GM12864 (cell line): ENCODE measurements at regions not wholly inside any gene's neighbourhood (a gene's known extent, or its start where the extent isn't known, plus 50 kb on each side); places are given as distances from the start of the nearest gene placed in this dataset.

Experiments used
- DNase-seq: peaks from one replicate; pipeline ENCODE4 v3.0.0-alpha.2; 2011; ENCODE audit warnings: low read depth
- H3K4me3 ChIP-seq: 2 replicates; pipeline ENCODE4 v1.5.1; 2011; ENCODE audit warnings: mild to moderate bottlenecking, low read depth, low read length, control low read depth
- TF ChIP-seq, protein P1 (sequence below): IDR thresholded peaks from 2 replicates; pipeline ENCODE4 v1.5.1; 2011; ENCODE audit warnings: low read depth, mild to moderate bottlenecking, moderate library complexity, low read length, control low read depth, inconsistent platforms; ENCODE audit errors: missing control alignments

DNA sequence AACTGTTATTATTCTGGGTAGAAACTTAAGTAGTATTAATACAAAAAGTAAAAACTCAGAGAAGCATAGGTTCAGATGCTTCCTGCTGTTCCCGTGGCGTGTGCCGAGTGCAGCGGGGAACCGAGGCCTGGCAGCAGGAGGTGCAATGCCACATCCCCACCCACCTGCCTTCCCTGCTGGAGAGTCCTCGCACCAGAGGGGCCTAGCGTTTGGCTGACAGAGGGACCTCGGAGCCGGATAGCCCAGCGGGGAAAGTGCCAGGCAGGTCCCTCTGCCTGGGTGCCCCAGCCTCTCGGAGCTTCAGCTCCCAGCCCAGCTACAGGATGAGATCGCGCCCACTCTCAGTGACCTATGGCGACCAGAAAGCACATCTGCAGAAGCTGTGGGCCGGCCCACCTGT, 169.6 kb upstream of the GSE1 start:
- DNase-seq = no peak
- TF ChIP-seq, protein P1, sequence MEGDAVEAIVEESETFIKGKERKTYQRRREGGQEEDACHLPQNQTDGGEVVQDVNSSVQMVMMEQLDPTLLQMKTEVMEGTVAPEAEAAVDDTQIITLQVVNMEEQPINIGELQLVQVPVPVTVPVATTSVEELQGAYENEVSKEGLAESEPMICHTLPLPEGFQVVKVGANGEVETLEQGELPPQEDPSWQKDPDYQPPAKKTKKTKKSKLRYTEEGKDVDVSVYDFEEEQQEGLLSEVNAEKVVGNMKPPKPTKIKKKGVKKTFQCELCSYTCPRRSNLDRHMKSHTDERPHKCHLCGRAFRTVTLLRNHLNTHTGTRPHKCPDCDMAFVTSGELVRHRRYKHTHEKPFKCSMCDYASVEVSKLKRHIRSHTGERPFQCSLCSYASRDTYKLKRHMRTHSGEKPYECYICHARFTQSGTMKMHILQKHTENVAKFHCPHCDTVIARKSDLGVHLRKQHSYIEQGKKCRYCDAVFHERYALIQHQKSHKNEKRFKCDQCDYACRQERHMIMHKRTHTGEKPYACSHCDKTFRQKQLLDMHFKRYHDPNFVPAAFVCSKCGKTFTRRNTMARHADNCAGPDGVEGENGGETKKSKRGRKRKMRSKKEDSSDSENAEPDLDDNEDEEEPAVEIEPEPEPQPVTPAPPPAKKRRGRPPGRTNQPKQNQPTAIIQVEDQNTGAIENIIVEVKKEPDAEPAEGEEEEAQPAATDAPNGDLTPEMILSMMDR = no peak
- H3K4me3 ChIP-seq = no peak overlapping the region

DNA sequence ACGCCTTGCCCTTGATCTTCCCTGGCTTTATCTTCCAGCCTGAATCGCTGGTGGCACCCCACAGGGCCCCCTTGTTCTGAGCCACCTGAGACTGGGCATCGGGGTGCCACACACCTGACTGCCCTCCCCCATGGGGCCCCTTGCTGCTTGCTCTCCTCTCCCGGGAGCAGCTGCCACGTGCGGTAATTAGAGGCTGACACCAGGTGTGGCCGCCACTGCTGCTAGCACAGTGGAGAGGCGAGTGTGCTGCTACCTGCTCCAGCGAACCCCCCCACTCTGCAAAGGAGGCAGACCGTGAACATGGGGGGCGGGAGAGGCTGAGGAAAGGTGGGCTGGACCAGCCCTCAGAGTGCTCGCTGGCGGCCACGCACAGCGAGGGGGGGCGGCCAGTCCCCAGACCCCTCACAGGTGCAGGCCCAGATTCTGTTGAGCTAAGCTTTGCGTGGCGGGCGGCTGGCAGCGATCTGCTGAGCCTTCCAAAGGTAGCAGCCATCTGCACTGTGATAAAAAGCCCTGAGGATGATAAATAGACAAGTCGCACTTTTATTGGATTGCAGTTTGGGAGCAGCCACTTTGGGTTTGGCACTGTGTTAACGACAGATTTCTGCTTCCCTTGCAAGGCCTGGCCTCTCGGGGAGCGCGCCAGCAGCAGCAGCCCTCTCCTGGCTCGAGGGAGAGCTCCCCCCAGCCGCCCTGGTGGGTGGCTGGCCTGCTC, 167.9 kb upstream of the GSE1 start:
- TF ChIP-seq, protein P1 = no peak
- no peak for DNase-seq
- H3K4me3 ChIP-seq = no peak overlapping the region

DNA sequence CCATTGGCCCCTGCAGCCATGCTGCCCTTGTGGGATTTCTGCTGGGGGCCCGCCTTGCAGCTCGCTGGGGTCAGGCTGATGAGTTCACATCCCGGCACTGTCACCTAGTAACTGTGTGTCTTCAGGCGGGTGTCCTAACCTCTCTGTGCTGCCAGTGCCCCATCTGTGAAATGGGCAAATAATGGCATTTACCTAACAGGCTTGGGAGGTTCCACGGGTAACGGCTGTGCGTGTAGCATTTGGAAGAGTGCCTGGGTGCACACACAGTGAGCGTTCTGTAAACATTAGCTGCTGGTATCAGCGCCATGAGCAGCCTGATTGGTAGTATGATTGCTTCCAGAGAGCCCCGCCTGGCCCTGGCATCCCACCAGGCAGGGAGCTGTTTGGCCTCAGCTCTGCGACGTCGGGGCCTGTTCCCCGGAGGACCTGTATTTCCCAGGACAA, 167.3 kb upstream of the GSE1 start:
- TF ChIP-seq, protein P1 = no peak
- no peak for DNase-seq
- H3K4me3 ChIP-seq = no peak overlapping the region

DNA sequence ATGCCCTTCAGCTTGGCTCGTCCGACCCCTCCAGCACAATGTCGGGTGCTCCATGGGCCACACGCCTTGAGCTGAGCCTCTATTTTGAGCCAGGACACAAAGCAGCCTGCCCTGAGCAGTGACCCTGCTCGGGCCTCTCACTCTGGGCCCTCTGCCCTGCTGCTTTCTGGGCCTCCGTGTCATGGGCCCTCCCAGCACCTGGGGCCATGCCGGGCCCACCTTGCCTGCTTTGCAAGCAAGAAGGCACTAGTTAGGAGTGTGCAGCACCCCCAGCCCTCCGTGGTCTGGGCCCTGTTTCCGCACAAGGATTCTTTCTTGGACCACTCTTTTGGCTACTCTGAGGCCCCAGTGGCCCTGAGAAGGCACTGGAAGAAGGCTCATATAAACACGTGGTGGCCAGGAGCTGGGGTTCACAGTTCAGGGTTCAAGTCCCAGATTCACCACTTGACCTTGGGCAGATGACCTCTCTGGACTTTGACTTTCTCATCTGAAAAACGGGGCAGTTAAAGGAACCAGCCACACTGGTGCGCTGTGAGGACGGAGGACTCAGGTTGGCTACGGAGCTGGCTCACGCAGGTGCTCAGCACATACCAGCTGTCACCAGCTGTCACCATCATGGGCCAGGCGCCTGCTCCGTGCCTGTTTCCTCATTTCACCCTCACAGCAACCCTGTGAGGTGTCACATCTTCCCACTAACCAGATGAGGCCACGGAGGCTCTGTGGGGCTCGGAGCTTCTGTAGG, 166.0 kb upstream of the GSE1 start:
- DNase-seq = peak; percentile 21
- H3K4me3 ChIP-seq = no peak overlapping the region

DNA sequence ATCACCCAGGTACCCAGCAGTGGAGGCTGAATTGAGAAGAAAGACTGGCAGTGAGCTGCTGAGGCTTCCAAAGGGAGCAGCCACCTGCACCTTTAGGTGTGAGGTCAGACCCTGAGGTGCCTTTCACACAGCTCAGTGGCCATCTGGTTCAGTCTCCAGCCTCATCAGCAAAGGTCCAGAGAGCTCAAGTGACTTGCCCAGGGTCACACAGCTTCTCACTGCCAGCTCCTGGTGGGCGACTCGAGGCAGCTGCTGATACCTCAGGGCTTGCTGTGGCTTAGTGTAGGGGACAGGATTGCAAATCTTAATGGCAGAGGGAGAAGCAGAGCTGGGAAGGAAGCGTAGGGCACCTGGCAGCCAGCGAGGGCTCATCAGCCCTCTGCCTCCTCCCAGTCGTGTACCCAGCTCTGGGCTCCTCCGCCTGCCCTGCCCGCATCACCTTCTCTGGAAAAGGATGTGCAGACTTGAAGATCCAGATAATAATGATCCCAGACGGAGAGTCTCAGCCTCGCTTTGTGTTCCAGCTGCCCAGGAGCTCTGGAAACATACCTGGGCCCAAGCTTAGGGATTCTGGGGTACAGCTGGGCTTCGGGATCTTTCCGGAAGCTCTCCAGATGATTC, 165.3 kb upstream of the GSE1 start:
- TF ChIP-seq, protein P1 = no peak
- H3K4me3 ChIP-seq = no peak overlapping the region

More for the DNA sequence above, 166.0 kb upstream of the GSE1 start:
- TF ChIP-seq, protein P1 = no peak

DNA sequence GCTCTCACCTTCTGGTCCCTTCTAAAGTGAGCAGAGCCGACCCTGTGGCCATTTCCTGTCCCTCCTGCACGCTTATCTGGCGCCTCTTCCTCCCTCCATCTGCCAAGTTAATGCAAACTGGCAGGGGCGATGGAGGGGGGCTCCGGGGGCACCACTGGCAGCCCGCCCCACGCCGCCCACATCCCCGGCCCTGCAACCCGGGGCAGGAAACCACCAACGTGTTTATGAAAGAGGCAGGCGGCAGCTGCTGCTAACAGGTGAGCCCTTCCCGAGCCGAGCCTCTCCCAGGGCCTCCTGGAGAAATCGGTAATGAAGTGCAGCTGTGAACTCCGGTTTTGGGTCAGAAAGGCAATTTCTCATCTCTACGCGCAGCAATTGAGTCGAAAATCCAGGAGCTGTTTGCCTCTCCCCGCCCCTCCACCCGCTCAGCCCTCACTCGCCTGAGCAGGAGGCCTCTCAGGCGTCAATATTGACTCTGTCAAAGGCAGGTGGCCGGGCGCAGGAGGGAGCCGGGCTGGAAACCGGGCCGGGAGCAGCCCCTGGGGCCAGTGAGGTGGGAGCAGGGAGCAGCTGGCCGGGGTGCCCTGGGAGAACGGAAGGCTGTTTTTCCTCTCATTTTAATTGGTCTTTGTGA, 164.4 kb upstream of the GSE1 start:
- H3K4me3 ChIP-seq = no peak overlapping the region
- TF ChIP-seq, protein P1 = no peak
- no peak for DNase-seq

More for the DNA sequence above, 165.3 kb upstream of the GSE1 start:
- no peak for DNase-seq
